MV-4-11 (cell line): ENCODE measurements at regions not wholly inside any gene's neighbourhood (a gene's known extent, or its start where the extent isn't known, plus 50 kb on each side); places are given as distances from the start of the nearest gene placed in this dataset.
A peak's percentile ranks its signal among the peaks of the same experiment; 100 is the strongest.

Source experiments
- DNase-seq: peaks from one replicate; lab custom pipeline; 2025; lab: John Stamatoyannopoulos, UW

DNA sequence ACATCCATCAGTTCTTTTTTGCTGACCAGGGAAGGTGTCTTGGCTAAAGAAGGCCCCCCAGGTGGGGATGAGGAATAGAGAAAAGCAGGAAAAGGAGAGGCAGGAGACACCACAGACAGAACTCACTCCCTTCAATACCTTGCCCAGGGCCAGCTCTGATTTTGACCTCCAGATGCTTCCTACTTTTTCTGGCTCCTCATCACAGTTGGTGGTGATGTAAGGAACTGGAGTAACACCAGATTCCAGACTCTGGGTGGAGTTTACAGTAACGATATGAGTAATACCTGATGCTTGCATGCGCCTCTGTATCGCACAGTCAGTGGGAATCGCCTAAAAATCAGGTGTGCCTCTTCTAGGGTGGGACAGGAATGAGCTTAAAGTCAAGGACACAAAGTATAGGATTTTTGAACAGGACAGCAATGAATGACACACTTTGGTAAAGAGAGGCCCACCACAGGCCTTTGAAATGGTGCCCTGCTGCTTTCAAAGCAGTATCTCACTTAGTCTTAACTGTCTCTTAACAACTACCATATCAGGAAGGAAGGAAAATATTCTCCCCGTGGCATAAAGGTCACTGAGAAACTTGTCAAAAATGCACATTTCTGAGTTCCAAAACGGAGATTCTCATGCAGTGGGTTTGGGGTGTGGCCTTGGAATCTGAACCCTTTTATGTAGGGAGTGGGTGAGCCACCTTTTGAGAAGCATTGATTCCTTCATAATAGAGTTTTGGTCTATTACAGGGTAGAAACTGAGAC lies 140.8 kb downstream of the SNX19 start:
- no peak for DNase-seq

DNA sequence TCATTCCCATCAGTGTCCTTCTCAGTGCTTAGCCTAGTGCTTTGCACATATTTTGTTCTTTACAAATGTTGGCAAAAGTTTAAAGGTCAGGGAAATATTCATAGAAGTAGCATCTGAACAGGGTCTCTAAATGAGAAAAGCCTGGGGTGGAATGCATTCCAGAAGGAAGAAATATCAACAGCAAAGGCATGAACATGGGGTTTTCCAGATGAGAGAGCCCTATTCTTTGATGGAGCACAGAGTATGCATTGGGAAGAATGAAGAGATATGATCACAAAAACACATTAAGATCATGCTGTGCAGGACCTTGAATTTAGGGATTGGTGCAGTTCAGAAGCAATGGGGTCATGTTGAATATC lies 140.2 kb downstream of the SNX19 start:
- DNase-seq, result no peak

DNA sequence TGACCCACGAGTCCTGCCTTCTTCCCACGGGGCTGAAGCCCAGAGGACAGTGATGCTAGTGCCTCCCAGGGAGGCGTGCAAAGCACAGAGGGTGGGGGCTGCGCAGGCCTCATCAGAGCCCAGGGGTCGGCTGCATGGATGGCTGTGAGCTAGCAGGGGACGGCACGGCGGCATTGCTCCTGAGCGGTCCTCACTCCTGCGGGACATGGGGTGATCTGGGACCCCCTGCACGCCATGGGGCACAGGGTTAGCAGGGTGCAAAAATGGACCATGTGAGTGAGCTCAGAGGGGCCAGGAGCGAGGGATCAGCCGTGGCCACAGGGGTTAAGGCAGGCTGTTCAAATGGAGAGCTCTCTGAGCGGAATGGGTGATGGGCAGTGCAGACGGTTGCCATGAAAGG lies 138.3 kb downstream of the SNX19 start:
- no peak for DNase-seq

DNA sequence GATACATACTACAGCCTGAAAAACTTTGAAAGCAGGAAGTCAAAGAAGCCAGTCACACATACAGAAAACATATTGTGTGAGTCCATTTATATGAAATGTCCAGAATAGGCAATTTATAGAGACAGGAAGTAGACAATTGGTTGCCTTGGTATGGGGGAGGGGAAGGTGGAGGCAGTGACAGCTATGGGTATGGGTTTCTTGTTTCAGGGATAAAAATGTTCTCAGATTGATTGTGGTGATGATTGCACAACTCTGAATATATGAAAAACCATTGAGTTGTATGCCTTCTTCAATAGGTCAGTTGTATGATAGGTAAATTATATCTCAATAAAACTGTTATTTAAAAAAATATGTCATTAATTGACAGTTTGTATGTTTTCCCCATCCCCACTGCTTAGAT lies 137.6 kb downstream of the SNX19 start:
- peak; percentile 55 for DNase-seq

DNA sequence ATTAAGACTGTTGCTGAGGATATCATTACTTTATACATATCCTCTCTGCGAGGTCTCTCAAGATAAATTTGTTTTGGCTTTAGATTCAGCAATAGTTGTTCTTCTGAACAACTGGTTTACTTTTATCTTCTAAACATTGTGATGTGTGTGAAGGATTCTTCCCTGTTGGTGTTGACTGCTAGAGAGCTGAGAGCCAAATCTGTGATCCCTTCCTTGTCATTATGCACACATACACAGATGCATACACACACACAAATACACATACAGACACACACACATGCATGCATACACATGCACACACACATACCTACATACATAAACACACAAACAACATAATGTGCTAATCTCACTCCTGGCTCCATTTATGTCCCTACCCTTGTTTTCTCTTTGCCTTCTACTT lies 137.0 kb downstream of the SNX19 start:
- DNase-seq, result no peak

DNA sequence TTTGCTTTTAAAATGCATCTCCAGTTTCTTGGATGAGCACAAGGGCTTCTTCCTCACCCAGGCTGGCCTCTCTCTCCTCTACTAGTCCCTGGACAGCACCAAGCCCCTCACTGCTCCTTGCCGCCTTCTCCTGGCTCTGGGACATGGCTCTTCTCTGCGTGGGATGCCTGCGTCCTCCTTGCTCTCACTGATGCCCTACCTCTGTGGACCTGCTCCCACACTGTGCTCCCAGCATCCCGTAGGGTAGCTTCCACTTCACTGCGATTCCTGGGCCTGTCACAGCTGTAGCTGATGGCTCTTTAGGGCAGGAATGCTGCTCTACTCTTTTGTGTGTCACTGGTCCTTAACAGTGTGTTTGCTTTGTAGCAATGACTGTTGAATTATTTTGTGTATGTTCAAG lies 136.3 kb downstream of the SNX19 start:
- DNase-seq, result no peak

DNA sequence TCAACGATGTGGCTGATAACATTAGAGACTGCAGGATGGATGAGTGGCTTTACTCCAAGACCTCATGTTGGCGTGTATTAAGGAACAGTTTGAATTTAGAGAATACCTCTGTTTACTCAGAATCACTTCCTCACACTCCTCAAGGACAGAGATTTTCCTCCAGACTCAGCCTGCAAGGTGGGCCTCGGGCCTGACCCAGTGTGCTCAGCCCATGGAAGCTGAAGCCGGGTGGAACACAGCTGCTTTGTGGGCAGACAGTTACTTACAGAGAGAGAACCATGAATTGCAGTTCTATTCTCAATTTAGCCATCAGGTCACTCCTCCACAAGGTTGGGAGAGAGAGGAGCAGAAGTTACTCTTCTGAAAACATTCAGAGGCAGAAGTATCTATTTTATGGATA lies 135.8 kb downstream of the SNX19 start:
- DNase-seq, result no peak

DNA sequence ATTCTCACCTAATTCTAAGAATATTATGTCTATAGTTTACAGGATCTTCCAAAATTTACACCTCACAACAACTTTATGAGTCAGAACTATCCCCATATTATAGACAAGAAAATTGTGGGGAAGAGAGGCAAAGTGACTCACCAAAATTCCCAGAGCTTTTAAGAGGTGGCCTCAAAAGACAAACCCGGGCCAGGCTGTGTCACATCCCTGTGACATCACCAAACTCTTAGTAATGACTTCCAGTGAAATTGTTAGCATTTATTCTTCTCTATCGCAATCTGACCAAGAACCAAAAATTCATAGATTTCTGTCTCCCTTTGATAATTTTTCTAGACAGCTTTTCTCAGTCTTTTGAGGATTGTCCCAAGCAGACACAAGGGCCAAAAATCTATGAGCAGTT lies 134.3 kb downstream of the SNX19 start:
- DNase-seq, result no peak

DNA sequence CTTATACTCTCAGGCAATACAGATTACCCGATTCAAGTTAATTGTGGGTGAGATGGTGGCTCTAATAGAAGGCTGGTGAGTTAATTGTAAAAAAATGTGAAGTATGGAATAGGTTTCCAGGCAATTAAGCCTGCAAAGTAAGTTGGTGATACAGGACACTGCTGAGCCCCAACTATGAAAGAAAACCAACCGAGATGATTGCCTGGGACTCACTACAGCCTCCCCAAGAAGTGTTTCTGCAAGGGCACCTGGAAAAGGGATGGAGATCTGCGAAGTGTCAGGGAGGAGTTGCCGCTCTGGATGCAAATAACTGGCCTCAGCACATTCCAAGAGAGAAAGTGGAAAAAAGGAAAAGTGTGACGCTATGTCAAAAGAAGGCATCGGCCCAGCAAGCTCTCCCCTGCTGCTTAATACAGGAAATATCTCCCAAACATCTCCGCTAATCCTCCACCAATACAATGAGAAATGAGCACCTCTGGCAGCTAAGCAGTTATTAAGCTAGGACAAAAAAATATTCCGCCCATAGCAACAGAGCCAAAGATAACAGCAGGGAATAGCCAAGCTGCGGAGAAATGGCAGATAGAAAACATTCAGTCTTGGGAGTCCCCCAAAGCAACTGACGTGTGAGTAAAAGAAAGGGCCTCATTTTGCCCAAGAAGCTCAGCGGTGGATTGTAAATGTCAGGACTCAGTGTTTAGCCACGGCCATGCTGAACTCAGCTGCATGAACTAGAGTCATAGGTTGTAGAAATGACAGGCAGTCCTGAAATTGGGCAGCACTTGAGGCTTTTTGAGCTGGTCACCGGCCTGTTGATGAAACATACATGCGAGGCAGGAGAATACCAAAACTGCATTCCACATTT lies 133.7 kb downstream of the SNX19 start:
- no peak for DNase-seq

DNA sequence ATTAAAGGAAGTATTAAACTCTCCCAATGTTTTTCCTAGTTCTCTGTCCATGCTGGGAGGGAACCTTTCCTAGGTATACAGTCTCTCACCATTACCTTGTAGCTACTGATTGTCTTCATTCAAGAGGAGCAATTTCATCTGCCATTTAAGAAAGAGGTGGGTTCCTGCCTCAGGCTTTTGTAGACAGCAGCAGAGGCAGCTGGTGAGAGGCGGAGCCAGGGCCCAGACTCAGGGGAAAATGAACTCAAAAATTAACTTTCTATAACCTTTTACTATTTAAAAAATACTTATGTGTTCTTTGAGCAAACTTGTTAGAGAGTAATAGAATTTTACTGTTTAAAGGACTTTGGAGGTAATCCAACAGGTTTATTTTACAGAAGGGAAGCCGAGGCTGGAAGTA lies 133.0 kb downstream of the SNX19 start:
- no peak for DNase-seq

DNA sequence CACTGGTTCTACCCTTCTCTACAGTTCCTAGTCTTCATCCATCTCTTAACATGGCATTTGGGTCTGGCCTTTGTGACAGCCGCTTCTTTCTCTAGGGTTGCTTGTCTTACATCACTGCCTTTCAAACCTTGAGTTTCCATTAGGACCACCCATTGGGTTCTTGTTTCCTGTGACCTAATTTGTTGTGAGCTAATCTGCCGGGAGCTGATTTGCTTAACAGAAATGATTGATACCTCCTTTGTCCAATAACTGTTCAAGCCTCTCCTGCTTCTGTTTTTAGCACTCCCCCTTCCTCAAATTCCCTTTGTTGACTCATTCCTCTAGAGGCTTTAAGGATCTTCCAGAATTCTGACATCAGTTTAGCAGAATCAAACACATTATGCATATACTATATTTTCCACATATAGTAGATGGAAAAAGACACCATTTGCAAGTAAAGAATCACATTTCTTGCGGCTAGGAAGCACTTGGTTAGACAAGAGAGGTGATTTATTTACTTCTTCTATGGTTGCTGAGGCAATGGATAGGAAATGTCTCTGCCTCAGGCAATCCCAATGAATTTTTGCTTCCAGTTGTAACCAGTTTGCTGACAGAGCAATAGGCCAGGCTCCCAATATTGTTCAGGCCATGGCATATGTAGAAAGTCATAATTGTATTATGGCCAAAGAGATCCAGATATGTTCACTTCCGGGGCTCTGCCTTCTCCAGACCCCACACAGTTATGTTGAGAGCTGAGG lies 130.7 kb downstream of the SNX19 start:
- DNase-seq, result no peak

DNA sequence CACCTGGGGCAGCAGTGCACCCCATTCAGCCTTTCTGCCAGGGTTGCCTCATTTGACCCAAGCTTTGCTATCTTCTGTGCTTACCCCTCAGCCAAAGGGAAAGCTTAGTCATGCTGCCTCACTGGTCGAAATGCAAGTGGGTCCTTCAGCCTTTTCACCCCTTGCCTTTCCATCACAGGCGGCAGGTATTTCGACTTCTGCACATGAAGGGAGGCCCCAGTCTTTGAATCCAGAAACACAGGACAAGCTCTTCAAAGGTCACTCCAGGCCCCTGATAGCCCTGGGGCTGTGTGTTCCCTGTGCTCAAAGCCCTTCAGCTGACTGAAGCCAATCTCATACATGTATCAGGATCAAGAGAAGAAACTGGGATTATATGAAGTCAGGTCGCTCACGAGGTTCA lies 129.7 kb downstream of the SNX19 start:
- no peak for DNase-seq

DNA sequence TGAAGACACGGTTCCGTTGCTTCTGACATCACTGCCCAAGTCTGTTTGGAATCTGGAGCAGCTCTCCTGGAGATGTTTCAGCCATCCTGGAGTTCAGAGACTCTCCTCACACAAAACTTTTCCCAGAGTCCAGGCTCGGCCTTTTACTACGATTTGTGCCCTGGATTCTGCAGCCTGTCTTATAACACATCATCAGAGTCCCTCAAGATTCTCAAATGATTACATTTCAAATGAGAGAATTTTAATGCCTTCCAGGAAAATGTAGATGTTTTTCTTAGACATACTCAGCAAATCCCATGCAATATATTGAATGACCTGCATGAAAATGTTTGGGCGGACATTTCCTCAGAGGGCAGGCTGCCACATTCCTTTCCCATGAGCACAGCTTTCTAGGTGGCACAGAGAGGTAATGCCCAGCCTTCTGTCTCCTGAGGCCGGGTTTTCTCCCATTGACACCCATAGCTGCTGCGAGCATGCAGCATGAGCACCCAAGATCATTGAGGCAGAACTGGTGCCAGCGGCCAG lies 129.1 kb downstream of the SNX19 start:
- DNase-seq, result no peak

DNA sequence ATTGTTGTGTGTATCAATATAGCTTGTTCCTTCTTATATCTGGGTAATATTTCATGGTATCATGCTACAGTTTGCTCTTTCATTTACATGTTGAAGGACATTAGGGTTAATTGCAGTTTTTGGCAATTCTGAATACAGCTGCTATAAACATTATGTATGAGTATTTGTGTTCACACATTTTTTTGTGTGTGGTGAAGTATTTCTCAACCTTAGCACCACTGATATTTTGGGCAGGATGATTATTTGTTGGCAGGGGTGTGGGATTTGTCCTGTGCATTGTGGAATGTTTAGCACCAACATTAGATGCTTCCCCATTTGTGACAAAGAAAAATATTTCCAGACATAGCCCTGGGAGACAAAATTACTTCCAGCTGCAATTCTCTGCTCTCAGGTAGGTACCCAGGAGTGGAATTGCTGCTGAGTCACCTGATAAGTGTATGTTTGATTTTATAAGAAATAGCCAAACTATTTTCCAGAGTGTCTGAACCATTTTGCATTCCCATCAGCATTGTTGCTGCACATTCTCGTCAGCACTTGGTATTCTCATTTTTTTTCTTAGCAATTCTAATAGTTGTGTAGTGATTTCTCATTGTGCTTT lies 128.2 kb downstream of the SNX19 start:
- no peak for DNase-seq

DNA sequence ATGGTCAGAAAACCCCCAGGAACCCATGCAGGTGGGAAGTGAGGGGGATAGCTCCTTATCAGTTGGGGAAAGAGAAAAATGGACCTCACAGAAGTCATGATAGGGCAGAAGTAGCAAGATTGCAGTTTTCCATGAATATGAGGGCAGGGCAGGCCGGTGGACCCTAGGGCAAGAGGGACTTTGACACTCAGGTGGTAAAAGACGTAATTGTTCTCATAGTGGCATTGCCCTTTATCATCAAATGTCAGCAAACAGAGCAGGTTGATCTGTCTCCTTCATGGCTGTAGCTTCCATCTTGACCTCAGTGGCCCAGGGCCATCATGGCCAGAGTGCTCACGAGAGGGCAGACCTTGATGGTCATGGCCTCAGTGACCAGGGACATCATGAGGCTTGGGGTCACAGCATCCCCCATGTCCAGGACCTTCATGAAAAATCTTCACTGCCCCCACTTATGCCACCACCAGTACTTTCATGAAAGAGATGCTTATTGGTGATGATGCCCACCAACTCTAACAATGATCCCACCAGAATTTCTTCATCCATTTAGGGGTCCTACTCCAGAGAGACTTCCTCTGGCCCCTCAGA lies 127.1 kb downstream of the SNX19 start:
- DNase-seq, result no peak

DNA sequence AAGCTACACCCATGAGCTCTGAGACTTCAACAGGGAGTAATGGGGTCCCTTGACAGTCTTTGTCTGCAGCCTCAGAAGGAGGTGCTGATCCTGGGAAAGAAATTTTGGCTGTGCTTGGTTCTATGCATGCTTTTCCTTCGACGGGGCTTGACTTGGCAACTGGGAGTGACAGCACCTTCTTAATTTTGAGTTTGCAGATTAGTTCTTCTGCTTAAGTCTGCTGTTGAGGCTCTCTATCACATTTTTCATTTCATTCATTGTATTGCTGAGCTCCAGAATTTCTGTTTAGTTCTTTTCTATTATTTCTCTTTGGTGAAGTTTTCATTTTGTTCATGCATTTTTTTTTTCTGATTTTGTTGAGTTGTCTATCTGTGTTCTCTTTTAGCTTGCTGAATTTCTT lies 125.6 kb downstream of the SNX19 start:
- no peak for DNase-seq

DNA sequence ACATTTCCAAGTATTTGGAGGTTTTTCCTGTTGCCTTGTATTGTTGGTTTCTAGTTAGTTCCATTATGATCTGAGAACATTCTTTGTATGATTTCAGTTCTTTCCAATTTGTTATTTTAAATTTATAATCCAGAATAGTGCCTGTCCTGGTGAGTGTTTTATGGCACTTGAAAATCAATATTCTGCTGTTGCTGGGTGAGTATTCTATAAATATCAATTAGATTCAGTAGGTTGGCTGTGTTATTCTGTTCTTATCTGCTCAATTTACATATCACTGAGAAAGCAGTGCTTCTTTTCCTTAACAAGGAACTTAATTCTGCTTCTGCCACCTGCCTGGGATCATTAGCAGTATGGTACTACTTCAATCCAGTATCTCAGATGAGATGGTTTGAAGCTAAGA lies 123.5 kb downstream of the SNX19 start:
- no peak for DNase-seq

DNA sequence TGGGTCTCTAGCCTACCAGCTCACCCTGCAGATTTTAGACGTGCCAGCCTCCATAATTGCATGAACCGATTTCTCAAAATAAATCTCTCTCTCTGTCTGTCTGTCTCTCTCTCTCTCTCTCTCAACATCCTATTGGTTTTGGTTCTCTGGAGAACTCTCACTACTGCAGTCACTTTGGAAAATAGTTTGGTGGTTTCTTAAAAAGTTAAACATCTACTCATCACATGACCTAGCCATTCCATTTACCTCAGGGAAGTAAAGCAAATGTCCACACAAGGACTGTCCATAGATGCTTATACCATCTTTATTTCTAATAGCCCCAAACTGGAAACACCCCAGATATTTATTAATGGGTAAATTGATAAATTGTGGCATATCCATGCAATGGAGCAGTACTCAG lies 119.5 kb downstream of the SNX19 start:
- no peak for DNase-seq

DNA sequence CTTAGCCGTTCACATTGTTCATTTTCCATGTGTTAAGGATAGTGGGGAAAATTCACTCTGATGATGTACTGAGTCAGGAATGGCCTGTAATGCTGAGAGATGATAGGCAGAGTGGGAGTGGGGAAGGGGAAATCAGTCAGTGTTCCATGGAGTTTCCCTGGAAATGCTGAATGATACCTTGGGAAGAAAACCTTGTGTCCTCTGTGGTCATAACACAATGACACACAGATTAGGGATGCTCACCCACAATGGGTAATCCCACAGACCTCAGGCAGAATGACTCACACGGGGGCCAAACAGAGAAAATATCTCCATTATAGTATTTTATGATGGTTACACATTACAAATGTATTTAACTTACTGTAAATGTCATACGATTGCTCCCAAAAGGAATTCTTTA lies 118.0 kb downstream of the SNX19 start:
- DNase-seq, result peak; percentile 7

DNA sequence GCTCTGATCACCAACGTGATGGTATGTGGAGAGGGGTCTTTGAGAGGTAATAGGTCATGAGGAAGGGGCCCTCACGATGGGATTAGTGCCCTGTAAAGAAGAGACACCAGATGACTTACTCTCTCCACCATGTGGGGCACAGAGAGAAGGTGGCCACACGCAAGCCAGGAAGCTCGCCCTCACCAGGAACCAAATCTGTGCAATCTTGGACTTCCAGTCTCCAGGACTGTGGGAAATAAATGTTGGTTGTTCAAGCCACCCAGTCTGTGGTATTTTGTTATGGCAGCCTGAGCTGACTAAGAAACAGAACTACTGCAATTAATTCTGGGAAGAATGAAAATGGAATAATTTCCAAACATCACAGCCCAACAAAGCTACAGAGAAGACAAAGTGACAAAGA lies 117.5 kb downstream of the SNX19 start:
- no peak for DNase-seq

DNA sequence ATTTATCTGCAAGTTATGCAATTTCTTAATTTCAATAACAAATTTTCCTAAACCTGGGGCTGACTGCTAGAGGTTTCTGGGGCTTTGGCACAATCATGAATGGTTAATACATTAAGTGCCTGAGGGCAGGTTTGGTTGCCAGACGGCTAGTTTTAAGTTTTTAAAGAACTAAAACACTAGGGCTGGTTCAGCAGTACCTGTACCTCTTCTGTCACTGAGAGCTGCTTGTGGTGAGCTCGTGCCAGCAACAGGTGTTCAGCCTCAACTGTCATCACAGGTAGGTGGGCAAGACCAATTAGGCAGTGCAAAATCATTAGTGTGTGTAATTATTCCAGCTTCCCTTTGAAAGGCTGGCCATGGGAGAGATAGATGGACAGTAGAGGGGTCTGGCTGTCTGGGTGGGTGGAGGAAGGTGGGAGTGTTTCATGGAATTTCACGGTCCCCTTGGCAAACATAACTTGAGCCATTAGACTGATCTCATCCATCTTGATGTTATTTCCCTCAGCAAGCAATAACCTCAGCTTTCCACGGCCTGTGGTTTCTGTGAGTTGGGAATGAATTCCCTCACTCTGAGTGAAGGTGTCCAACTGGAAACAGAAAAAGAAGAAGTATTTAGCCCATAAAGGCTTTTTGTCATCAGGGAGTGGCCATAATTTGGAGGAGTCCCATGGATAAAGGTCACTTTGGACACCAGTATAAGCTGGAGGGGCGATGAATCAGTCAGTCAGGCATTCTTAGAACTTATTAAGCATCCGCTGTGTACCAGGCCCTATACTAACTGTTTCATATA lies 114.8 kb downstream of the SNX19 start:
- no peak for DNase-seq
